Spleen (tissue), 11 donors: ENCODE measurements at regions not wholly inside any gene's neighbourhood (a gene's known extent, or its start where the extent isn't known, plus 50 kb on each side); places are given as distances from the start of the nearest gene placed in this dataset.
A peak's percentile ranks its signal among the peaks of the same experiment; 100 is the strongest.

ENCODE experiments used
- DNase-seq: peaks from one replicate; pipeline ENCODE4 v3.0.0-alpha.2; 2020
- H3K27ac ChIP-seq, 8 donors: fragments of 200-600 bp; sonication (generic) in 7 of 8; 1 replicate in 4 of 8; 2 replicates in 4 of 8; pipeline versions ENCODE4 v1.5.0 to v1.8.0; 2016 to 2021; ENCODE audit warnings: inconsistent platforms in 4 of 8, mild to moderate bottlenecking in 4 of 8, moderate library complexity in 1 of 8
- H3K27me3 ChIP-seq, 7 donors: fragments of 200-600 bp; sonication (generic) in 6 of 7; replicated peaks in 1 of 7; 1 replicate in 4 of 7; 2 replicates in 3 of 7; pipeline versions ENCODE4 v1.5.0 to v1.8.0; 2016 to 2021; ENCODE audit warnings: inconsistent platforms in 3 of 7, mild to moderate bottlenecking in 1 of 7
- H3K36me3 ChIP-seq, 6 donors: fragments of 200-600 bp; sonication (generic) in 5 of 6; 1 replicate in 4 of 6; 2 replicates in 2 of 6; pipeline versions ENCODE4 v1.5.0 to v1.8.0; 2016 to 2021; ENCODE audit warnings: inconsistent platforms in 2 of 6
- H3K4me1 ChIP-seq, 6 donors: fragments of 200-600 bp; sonication (generic) in 5 of 6; 1 replicate in 3 of 6; 2 replicates in 3 of 6; pipeline versions ENCODE4 v1.5.0 to v1.8.0; 2016 to 2021; ENCODE audit warnings: inconsistent platforms in 3 of 6
- H3K4me3 ChIP-seq, 8 donors: fragments of 200-600 bp; sonication (generic) in 7 of 8; 1 replicate in 4 of 8; 2 replicates in 4 of 8; pipeline versions ENCODE4 v1.5.0 to v1.8.0; 2016 to 2021; ENCODE audit warnings: inconsistent platforms in 4 of 8, mild to moderate bottlenecking in 4 of 8, moderate library complexity in 2 of 8
- H3K9me3 ChIP-seq, 8 donors: fragments of 200-600 bp; sonication (generic) in 7 of 8; 1 replicate in 4 of 8; 2 replicates in 4 of 8; pipeline versions ENCODE4 v1.5.0 to v1.8.0; 2016 to 2021; ENCODE audit warnings: inconsistent platforms in 4 of 8
- CTCF ChIP-seq, 11 experiments: fragments of 200-600 bp in 7 of 11; fragments of 450-650 bp in 4 of 11; sonication (generic) in 4 of 11; IDR thresholded peaks in 8 of 11; conservative IDR thresholded peaks in 3 of 11; 1 replicate in 7 of 11; 2 replicates in 4 of 11; pipeline versions ENCODE4 v1.4.0 to v1.8.0; 2016 to 2021; ENCODE audit warnings: antibody characterized with exemption in 11 of 11, inconsistent platforms in 4 of 11, mild to moderate bottlenecking in 1 of 11
- POLR2A ChIP-seq, 3 donors: fragments of 450-650 bp; IDR thresholded peaks; one replicate each; pipeline ENCODE4 v1.5.1; 2017; ENCODE audit warnings: antibody characterized with exemption in 3 of 3, mild to moderate bottlenecking in 1 of 3
- POLR2AphosphoS5 ChIP-seq, 3 donors: sonication (generic); formaldehyde crosslinking; IDR thresholded peaks; one replicate each; pipeline ENCODE4 v1.5.1; 2017; ENCODE audit warnings: antibody characterized with exemption in 3 of 3
- WGBS, 5 donors: extraction: QIAGEN DNeasy Blood & Tissue Kit in 3 of 5; methylation state at CpG; one replicate each; pipeline versions ENCODE4 v1.1.5 to v1.1.7; 2013 to 2018; 5-methylcytosine and 5-hydroxymethylcytosine counted together
- intact Hi-C: fragments of 100-400 bp; cut with DNase I; formaldehyde crosslinking; loops from one replicate; pipeline ENCODE4 v1.15.0; 2023; ENCODE audit warnings: low total_unique reads
- donor health status: healthy with polysubstance abuse.
- donor health status: DM: no; HTN: no; CAD: no; lungs with moderate emphysema.
- donor health status: DM: no; HTN: no; CAD: no.
- donor health status: Bipolar disorder and iron deficiency.
- donor health status: healthy.
- donor health status: DM: no; HTN: no; CAD: no.
- donor health status: DM: yes; HTN: yes; CAD: no.

- no peak for TF ChIP-seq CTCF (IDR thresholded peaks at IDR 0.05 in 8 of 11, conservative IDR thresholded peaks at IDR 0.05 in 3 of 11)
- no peak for TF ChIP-seq POLR2AphosphoS5 (IDR thresholded peaks at IDR 0.05)
- no peak for TF ChIP-seq POLR2A (IDR thresholded peaks at IDR 0.05)
- Histone ChIP-seq H3K27me3 (no peaks in the 10 kb centered on the region), H3K4me1 (no peaks in the 10 kb centered on the region), H3K9me3 (no peaks in the 10 kb centered on the region), H3K4me3 (no peak overlapping the region), H3K36me3 (no peaks in the 10 kb centered on the region), H3K27ac (peak overlapping the region in 2 of 8 donors; percentile 39 to 54)
- no peak for DNase-seq
- 30 to 46% (median 41%) methylated on average over 3 of the region's 3 CpGs for WGBS, 5 donors
- intact Hi-C loops, result no loop called here
Observed at GRCh38 chr10:63683223-63683622, 162.0 kb downstream of the REEP3 start.

- no peaks in the 10 kb centered on the region for H3K27me3 ChIP-seq
- no peaks in the 10 kb centered on the region for H3K9me3 ChIP-seq
- intact Hi-C loops, result no loop called here
- no peak for DNase-seq
- H3K4me1 ChIP-seq, result no peaks in the 10 kb centered on the region
- WGBS, 5 donors, result 86 to 91% (median 89%) methylated on average over 9 of the region's 9 CpGs
- TF ChIP-seq POLR2A (IDR thresholded peaks at IDR 0.05) (no peak), POLR2AphosphoS5 (IDR thresholded peaks at IDR 0.05) (no peak), CTCF (IDR thresholded peaks at IDR 0.05 in 8 of 11, conservative IDR thresholded peaks at IDR 0.05 in 3 of 11) (no peak)
- H3K36me3 ChIP-seq, result no peaks in the 10 kb centered on the region
- no peak overlapping the region for H3K4me3 ChIP-seq
- no peak overlapping the region for H3K27ac ChIP-seq
Observed at GRCh38 chr10:63683686-63684085, 162.5 kb downstream of the REEP3 start.

- H3K4me3 ChIP-seq, result no peak overlapping the region
- no peaks in the 10 kb centered on the region for H3K4me1 ChIP-seq
- H3K27me3 ChIP-seq, result no peaks in the 10 kb centered on the region
- H3K36me3 ChIP-seq, result no peaks in the 10 kb centered on the region
- no peak overlapping the region for H3K27ac ChIP-seq
- no peaks in the 10 kb centered on the region for H3K9me3 ChIP-seq
- no peak for DNase-seq
- 85 to 94% (median 91%) methylated on average over 6 of the region's 6 CpGs for WGBS, 5 donors
- intact Hi-C loops, result no loop called here
- TF ChIP-seq POLR2AphosphoS5 (IDR thresholded peaks at IDR 0.05) (no peak), POLR2A (IDR thresholded peaks at IDR 0.05) (no peak), CTCF (IDR thresholded peaks at IDR 0.05 in 8 of 11, conservative IDR thresholded peaks at IDR 0.05 in 3 of 11) (no peak)
Observed at GRCh38 chr10:63684257-63684936, 163.2 kb downstream of the REEP3 start.

GRCh38 chr10:63689768-63690167, 168.6 kb downstream of the REEP3 start:
- H3K4me1 ChIP-seq, result peaks cover 0 to 18% (median 8%) of the 10 kb centered on the region in 6 donors
- intact Hi-C loops, result no loop called here
- no peaks in the 10 kb centered on the region for H3K36me3 ChIP-seq
- no peaks in the 10 kb centered on the region for H3K9me3 ChIP-seq
- no peak overlapping the region for H3K4me3 ChIP-seq
- DNase-seq, result no peak
- no peaks in the 10 kb centered on the region for H3K27me3 ChIP-seq
- no peak overlapping the region for H3K27ac ChIP-seq
- TF ChIP-seq POLR2A (IDR thresholded peaks at IDR 0.05), result no peak
- TF ChIP-seq POLR2AphosphoS5 (IDR thresholded peaks at IDR 0.05), result no peak
- no peak for TF ChIP-seq CTCF (IDR thresholded peaks at IDR 0.05 in 8 of 11, conservative IDR thresholded peaks at IDR 0.05 in 3 of 11)
